ENCODE measurements at regions not wholly inside any gene's neighbourhood (a gene's known extent, or its start where the extent isn't known, plus 50 kb on each side); places are given as distances from the start of the nearest gene placed in this dataset.
"Not testable (repeated sequence)": the region's sequence is repeated elsewhere in the genome, so short reads cannot be mapped to it uniquely, and the experiment has no call there.

DNA sequence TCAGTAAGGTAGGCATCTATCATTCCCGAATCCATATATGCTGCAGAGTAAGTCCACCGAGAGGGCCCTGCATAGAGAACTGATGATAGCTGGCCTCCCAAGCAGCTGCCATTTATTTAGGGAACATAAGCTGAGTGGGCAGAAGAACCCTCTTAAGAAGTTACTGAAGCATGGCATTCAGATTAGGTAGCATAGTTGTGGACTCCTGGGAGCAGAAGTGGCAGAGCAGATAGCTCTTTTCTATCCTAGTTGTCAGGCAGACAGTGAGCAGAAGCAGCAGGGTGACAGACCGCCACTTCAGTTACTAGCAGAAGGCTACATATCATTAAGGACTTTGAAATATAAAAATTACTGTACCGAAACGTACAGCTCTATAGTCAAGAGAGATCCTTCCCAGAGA lies 454.7 kb downstream of the PPP4R3C start:
- ATAC-seq (no peak), DNase-seq (ENCODE audit: low spot score in 2 of 2) (no peak)
- H3K4me3 Mint-ChIP-seq: no peak overlapping the region
- peaks cover 16% of the 10 kb centered on the region for H3K9me3 Mint-ChIP-seq
- H3K4me1 Mint-ChIP-seq: no peaks in the 10 kb centered on the region
- H3K36me3 Mint-ChIP-seq: no peaks in the 10 kb centered on the region
- no peak overlapping the region for H3K27ac Mint-ChIP-seq

DNA sequence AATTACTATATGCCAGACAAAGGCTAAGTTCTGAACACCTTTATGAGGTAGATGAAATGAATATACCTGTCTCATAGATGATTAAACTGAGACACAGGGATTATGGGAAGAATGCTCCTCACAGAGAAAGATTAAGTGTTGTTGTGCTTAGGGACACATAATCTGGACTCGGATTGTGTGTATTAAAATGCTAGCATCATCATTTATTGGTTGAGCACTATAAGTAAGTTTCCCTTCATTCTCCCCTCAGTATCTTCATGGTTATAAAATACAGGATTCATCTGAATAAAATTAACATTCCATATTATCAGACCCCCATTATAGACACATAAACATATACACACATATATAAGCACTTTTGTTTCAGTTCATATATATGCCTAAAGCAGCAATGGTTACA lies 463.5 kb downstream of the PPP4R3C start:
- DNase-seq (ENCODE audit: low spot score in 2 of 2) (no peak), ATAC-seq (no peak)
- no peaks in the 10 kb centered on the region for H3K4me1 Mint-ChIP-seq
- no peak overlapping the region for H3K4me3 Mint-ChIP-seq
- H3K36me3 Mint-ChIP-seq: no peaks in the 10 kb centered on the region
- peaks cover 8% of the 10 kb centered on the region for H3K9me3 Mint-ChIP-seq
- no peak overlapping the region for H3K27ac Mint-ChIP-seq

DNA sequence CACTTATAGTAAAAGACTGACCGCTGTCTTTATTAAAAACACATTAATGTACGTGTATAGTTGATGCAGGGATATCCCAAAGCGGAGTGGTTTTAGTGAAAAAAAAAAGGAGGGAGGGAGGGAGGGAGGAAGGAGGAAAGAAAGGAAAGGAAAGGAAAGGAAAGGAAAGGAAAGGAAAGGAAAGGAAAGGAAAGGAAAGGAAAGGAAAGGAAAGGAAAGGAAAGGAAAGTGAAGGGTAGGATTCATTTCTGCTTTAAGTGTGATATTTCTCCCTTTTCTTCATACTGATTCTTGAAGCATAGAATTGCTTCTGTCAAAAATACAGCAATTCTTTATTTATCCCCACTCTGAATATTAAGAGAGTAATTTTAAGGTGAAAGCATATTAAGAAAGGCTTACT lies 504.9 kb downstream of the PPP4R3C start:
- DNase-seq (ENCODE audit: low spot score in 2 of 2) (no peak), ATAC-seq (no peak)
- peaks cover 4% of the 10 kb centered on the region for H3K9me3 Mint-ChIP-seq
- H3K4me1 Mint-ChIP-seq: no peaks in the 10 kb centered on the region
- H3K4me3 Mint-ChIP-seq: no peak overlapping the region
- H3K36me3 Mint-ChIP-seq: no peaks in the 10 kb centered on the region
- H3K27ac Mint-ChIP-seq: no peak overlapping the region

DNA sequence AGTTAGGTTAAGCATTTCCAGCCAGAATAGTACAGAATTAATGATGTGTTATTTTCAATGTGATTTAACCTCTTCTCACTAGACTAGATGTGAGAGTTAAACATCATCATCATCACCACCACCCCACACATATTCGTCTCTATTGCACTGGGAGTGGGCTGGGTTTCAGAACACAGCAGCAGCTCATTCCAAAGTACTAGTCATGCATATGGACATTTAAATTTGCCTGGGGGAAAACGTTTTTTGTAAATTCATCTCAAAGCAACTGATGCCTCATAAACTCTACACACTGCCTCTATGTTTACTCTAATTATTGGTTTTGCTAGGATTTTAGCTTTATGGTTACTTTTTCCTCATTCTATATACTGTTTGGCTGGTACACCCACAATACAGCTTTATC lies 509.1 kb downstream of the PPP4R3C start:
- H3K36me3 Mint-ChIP-seq: no peaks in the 10 kb centered on the region
- H3K27ac Mint-ChIP-seq: no peak overlapping the region
- H3K4me1 Mint-ChIP-seq: no peaks in the 10 kb centered on the region
- H3K4me3 Mint-ChIP-seq: no peak overlapping the region
- peaks cover 5% of the 10 kb centered on the region for H3K9me3 Mint-ChIP-seq
- ATAC-seq (no peak), DNase-seq (ENCODE audit: low spot score in 2 of 2) (no peak)

DNA sequence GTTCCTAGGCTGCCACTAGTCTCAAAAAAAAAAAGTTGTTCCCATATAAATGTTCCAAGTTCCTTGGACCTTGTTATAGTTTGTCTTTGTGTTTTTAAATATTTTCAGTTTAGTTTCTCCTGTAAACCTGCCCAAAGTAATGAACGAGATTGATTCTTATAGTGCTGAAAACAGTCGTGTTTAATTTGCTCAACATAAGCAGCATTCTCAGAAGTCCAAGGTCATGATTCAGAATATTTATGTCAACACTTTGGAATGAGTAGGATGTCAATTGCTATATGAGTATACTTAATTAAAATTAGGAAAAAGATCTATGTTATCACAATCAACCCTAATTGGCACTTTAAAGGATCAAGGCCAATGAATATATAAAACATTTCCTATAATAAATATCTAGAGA lies 510.9 kb downstream of the PPP4R3C start:
- Mint-ChIP-seq H3K4me3 (no peak overlapping the region), H3K36me3 (no peaks in the 10 kb centered on the region), H3K27ac (no peak overlapping the region), H3K9me3 (peaks cover 11% of the 10 kb centered on the region), H3K4me1 (no peaks in the 10 kb centered on the region)
- DNase-seq (ENCODE audit: low spot score in 2 of 2): no peak
- no peak for ATAC-seq

DNA sequence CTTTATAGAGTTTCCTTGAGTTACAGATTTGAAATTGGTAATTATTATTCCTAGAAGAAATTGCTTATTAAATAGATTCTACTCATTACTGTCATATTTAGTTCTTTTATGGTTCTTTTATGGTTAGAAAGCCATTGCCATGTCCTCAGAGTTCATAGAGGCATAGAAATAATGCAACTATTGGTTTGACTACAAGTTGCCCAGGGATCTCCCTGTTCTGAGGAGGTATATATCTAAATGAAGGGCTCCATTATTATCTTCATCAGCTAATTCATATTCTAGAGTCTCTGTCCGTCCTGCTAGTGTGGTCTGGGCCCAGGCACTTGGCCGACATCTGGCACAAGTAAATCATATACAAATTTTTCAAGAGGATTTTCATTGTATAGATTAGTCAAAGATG lies 535.7 kb downstream of the PPP4R3C start:
- Mint-ChIP-seq H3K4me1 (no peaks in the 10 kb centered on the region), H3K9me3 (no peaks in the 10 kb centered on the region), H3K36me3 (no peaks in the 10 kb centered on the region), H3K4me3 (no peak overlapping the region), H3K27ac (no peak overlapping the region)
- ATAC-seq (no peak), DNase-seq (ENCODE audit: low spot score in 2 of 2) (no peak)

DNA sequence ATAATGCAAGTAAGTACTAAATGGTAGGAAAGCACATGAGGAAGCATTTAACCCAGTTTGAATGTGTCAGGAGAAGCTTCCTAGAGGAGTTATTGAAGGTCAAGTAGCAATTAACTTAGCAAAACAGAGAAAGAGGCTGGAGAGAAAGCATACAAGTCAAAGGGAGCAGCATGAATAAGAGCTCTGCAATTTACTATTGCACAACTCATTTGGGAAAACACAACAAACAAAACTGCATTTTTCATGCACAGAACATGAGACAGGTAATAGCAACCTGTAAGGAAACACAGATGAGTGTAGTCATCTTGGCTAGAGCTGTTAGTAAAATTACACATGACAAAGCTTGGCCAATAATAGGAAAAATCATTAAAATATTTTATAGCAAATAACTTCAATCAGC lies 538.1 kb downstream of the PPP4R3C start:
- Mint-ChIP-seq H3K9me3 (no peaks in the 10 kb centered on the region), H3K36me3 (no peaks in the 10 kb centered on the region), H3K4me1 (no peaks in the 10 kb centered on the region), H3K27ac (no peak overlapping the region), H3K4me3 (no peak overlapping the region)
- DNase-seq (ENCODE audit: low spot score in 2 of 2) (no peak), ATAC-seq (no peak)

DNA sequence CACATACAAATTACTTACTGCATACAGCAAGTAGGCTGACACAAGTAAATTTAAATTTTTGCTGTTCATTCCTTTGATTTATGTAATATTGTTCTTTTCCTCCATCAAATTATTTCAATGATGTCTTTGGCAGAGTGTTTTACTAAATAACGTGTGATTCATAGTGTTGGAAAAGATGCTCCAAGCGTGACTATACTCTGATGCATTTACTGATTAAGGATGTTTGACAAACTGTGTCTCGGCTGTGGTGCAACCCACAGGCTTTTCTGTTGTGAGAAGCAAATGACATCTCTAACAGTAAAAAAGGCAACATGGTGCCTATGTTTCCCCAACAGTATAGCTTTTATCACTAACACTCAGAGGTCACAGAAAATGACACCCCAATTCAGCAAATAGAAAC lies 540.9 kb downstream of the PPP4R3C start:
- H3K9me3 Mint-ChIP-seq: peaks cover 3% of the 10 kb centered on the region
- H3K4me3 Mint-ChIP-seq: no peak overlapping the region
- H3K27ac Mint-ChIP-seq: no peak overlapping the region
- ATAC-seq (no peak), DNase-seq (ENCODE audit: low spot score in 2 of 2) (no peak)
- no peaks in the 10 kb centered on the region for H3K36me3 Mint-ChIP-seq
- H3K4me1 Mint-ChIP-seq: no peaks in the 10 kb centered on the region

DNA sequence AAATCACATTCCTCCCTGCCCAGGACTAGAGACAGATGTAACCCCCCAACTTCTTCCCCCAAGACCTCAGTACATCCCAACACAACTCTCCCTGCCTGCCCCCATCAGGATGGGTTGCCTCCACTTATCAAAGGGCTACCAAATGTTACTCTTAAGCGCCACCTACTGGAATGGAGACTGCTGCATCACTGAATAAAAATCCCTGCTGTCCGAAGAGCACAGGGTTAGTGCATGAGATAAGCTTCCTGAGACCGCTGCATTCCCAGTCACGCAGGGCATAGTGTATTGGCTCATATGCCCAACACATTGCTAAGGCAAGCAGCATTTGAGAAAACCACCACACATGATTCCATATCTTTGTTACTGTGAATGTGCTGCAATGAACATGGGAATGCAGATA lies 544.5 kb downstream of the PPP4R3C start:
- ATAC-seq: no peak
- Mint-ChIP-seq H3K36me3 (no peaks in the 10 kb centered on the region), H3K4me3 (no peak overlapping the region), H3K9me3 (peaks cover 3% of the 10 kb centered on the region), H3K27ac (no peak overlapping the region), H3K4me1 (no peaks in the 10 kb centered on the region)
- DNase-seq (ENCODE audit: low spot score in 2 of 2): no peak

DNA sequence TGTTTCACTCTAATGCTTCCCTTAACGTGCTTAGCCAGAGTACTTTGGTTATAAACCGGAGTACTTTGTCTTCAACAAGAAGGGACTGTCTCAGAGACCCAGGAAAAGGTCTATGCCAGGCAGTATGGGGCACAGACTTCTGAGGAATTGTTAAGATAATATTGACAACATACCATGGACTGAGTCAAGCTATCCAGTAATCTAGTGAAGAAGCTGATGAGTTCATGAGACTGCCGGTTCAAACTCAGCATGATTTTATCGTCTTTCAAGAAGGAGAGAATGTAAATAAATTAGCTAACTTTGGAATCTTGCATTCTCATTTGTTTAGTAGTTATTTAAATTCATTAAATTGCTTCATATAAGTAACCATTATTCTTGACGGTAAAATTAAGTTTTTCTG lies 546.1 kb downstream of the PPP4R3C start:
- DNase-seq (ENCODE audit: low spot score in 2 of 2): no peak
- H3K27ac Mint-ChIP-seq: no peak overlapping the region
- H3K4me3 Mint-ChIP-seq: no peak overlapping the region
- H3K4me1 Mint-ChIP-seq: no peaks in the 10 kb centered on the region
- H3K36me3 Mint-ChIP-seq: no peaks in the 10 kb centered on the region
- H3K9me3 Mint-ChIP-seq: peaks cover 3% of the 10 kb centered on the region
- ATAC-seq: no peak

DNA sequence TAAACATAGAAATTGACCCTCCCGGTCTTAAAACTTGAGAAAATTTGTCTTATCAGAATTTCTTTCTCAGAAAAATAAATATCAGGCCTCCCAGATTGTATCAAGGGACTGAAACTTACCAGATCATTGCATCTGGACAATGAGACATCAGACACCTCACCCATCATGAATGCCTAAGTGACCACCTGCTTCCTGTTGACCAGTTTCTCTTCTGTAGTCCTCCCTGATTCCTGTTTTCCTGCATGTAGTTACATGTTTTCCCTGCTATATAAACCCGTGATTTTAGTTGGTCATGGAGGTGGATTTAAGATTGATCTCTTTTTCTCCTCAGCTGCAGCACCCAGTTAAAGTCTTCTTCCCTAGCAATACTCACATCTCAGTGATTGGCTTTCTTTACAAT lies 548.1 kb downstream of the PPP4R3C start:
- Mint-ChIP-seq H3K27ac (no peak overlapping the region), H3K9me3 (peaks cover 8% of the 10 kb centered on the region), H3K4me1 (no peaks in the 10 kb centered on the region), H3K36me3 (no peaks in the 10 kb centered on the region), H3K4me3 (no peak overlapping the region)
- DNase-seq (ENCODE audit: low spot score in 2 of 2) (no peak), ATAC-seq (no peak)

DNA sequence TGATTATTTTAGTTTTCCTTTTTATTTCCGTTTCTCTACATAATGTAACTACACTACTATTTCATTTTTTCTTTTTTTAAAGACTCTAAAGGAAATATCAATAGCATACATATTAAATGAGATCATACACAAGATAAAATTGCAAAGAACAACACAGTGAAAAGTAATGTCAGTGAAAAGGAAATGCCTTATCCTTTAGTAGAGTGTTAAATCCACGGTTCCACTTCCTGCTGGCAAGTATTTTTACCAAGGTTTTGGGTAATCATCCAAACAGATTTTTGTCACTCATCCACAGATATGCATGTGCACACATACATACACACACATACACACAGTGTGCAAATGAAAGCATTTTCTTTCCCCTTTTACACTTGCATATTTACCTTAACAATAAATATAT lies 548.9 kb downstream of the PPP4R3C start:
- Mint-ChIP-seq H3K4me3 (no peak overlapping the region), H3K36me3 (no peaks in the 10 kb centered on the region), H3K9me3 (peaks cover 8% of the 10 kb centered on the region), H3K4me1 (no peaks in the 10 kb centered on the region), H3K27ac (no peak overlapping the region)
- no peak for ATAC-seq
- DNase-seq (ENCODE audit: low spot score in 2 of 2): no peak

DNA sequence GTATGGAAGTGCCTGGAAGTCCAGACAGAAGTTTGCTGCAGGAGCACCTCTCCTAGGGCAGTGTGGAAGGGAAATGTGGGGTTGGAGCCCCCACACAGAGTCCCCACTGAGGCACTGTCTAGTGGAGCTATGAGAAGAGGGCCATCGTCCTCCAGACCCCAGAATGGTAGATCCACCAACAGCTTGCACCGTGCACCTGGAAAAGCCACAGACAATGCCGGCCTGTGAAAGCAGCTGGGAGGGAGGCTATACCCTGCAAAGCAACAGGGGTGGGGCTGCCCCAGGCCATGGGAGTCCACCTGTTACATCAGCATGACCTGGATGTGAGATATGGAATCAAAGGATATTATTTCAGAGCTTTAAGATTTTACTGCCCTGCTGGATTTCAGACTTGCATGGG lies 551.4 kb downstream of the PPP4R3C start:
- H3K27ac Mint-ChIP-seq; H3K4me1 Mint-ChIP-seq; H3K4me3 Mint-ChIP-seq; H3K36me3 Mint-ChIP-seq; ATAC-seq; H3K9me3 Mint-ChIP-seq; DNase-seq (ENCODE audit: low spot score in 2 of 2): not testable (repeated sequence)

DNA sequence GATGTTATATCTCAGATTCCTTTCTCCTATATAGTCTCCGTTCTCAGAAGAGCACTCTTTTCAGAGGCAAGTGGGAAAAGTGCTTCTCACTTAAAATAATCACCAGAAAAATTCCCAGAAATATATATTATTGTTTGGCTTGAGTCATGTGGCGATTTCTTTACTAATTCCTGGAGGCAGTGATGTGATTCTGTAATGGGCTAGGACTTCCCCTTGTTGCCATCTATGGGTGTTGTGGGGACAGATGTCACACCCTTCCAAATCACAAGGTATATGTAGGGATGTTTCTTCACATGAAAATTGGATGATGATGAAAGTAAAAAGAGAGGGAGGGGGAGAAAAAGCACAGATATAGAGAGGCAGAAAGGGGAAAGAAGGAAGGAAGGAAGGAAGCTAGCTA lies 553.4 kb downstream of the PPP4R3C start:
- no peaks in the 10 kb centered on the region for H3K36me3 Mint-ChIP-seq
- H3K27ac Mint-ChIP-seq: no peak overlapping the region
- no peak for ATAC-seq
- H3K4me1 Mint-ChIP-seq: no peaks in the 10 kb centered on the region
- H3K4me3 Mint-ChIP-seq: no peak overlapping the region
- DNase-seq (ENCODE audit: low spot score in 2 of 2): no peak
- H3K9me3 Mint-ChIP-seq: peaks cover 9% of the 10 kb centered on the region

DNA sequence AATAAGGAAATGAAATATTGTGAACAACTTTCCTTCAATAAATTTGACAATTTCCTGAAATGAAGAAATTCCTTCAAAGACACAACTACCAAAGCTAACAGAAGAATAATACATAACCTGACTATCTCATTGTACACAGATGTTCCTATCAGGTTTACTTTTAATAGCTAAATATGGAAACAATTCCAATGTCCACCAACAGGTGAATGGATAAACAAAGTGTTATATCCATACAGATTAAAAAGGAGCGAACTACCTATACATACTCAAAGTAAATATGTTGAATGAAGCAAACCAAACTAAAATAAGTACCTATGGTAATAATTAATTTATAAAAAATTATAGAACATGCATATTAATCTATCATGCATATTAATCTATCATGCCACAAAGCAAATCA lies 554.9 kb downstream of the PPP4R3C start:
- DNase-seq (ENCODE audit: low spot score in 2 of 2) (no peak), ATAC-seq (no peak)
- no peak overlapping the region for H3K4me3 Mint-ChIP-seq
- no peak overlapping the region for H3K27ac Mint-ChIP-seq
- no peaks in the 10 kb centered on the region for H3K4me1 Mint-ChIP-seq
- H3K36me3 Mint-ChIP-seq: no peaks in the 10 kb centered on the region
- H3K9me3 Mint-ChIP-seq: peaks cover 9% of the 10 kb centered on the region

DNA sequence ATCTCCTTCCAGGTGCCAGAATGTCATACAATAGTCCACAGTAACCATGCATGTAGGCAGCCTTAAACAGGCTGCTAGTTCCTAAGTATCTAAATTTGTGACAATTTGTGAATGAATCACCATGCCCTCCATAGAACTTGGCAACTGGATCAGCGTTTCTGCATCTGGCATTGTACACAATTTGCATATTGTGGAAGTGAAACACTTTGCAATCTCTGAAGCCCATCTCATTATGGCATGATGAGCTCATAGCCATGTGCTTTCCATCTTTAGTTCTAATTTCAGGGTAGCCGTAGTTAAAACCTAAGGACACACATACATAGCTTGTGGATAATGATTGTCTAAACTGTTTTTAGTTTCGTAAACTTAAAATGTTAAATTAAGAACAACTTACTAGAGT lies 573.6 kb downstream of the PPP4R3C start:
- ATAC-seq: no peak
- H3K36me3 Mint-ChIP-seq: no peaks in the 10 kb centered on the region
- no peak overlapping the region for H3K27ac Mint-ChIP-seq
- H3K4me3 Mint-ChIP-seq: no peak overlapping the region
- no peaks in the 10 kb centered on the region for H3K4me1 Mint-ChIP-seq
- peaks cover 10% of the 10 kb centered on the region for H3K9me3 Mint-ChIP-seq
- no peak for DNase-seq (ENCODE audit: low spot score in 2 of 2)

DNA sequence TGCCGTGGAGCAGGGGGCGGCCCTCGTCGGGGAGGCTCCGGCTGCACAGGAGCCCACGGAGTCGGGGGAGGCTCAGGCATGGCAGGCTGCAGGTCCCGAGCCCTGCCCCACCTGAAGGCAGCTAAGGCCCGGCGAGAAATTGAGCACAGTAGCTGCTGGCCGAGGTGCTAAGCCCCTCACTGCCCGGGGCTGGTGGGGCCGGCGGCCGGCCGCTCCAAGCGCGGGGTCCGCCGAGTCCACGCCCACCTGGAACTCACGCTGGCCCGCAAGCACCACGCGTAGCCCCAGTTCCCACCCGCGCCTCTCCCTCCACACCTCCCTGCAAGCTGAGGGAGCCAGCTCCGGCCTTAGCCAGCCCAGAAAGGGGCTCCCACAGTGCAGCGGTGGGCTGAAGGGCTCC lies 589.4 kb downstream of the PPP4R3C start:
- Mint-ChIP-seq H3K36me3 (no peaks in the 10 kb centered on the region), H3K4me1 (no peaks in the 10 kb centered on the region), H3K9me3 (no peaks in the 10 kb centered on the region), H3K27ac (no peak overlapping the region), H3K4me3 (no peak overlapping the region)
- DNase-seq (ENCODE audit: low spot score in 2 of 2) (no peak), ATAC-seq (no peak)

Measured in stimulated activated effector memory CD8-positive, alpha-beta T cell treated with anti-CD3 and anti-CD28 coated beads, Interleukin-12 subunit alpha, Interleukin-12 subunit beta, amount 100 ng/mL, for 72 hours (primary cell).